ENCODE measurements at regions not wholly inside any gene's neighbourhood (a gene's known extent, or its start where the extent isn't known, plus 50 kb on each side); places are given as distances from the start of the nearest gene placed in this dataset.

DNA sequence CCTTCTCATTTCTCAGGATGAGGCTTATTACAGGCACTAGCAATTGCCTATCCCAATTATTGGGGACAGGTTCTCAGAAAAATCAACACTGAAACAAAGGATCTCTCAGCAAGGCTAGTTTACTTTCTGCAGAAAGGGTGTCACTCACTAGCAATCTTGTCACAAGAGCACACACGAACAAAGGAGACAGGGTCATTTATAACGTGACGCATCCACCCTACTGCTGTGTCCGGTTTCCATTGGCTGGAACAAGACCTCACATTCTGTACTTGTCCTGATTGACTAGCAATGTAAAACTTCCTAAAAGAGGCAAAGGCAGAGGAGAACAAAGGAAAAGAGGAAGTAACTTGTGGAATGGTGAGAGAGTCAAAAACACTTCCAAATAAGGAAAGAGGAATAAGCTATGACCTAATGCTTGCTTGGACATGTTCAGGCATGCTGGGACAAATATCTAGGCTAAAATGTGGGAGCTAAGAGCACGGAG, 160.2 kb upstream of the STXBP5 start:
- WGBS, 4 donors = 92 to 94% (median 93%) methylated on average over 5 of the region's 5 CpGs
- H3K27me3 ChIP-seq = no peaks in the 10 kb centered on the region
- intact Hi-C loops (cut with DNase I) = no loop called here
- H3K36me3 ChIP-seq (replicated peaks in 1 of 2) = no peaks in the 10 kb centered on the region
- no peaks in the 10 kb centered on the region for H3K4me1 ChIP-seq (replicated peaks in 1 of 2)
- H3K27ac ChIP-seq = no peak overlapping the region
- no peak for DNase-seq
- TF ChIP-seq POLR2A (IDR thresholded peaks at IDR 0.05) = no peak
- TF ChIP-seq CTCF (IDR thresholded peaks at IDR 0.05) = no peak
- H3K9me3 ChIP-seq (replicated peaks in 1 of 3) = no peaks in the 10 kb centered on the region
- no peak overlapping the region for H3K4me3 ChIP-seq

DNA sequence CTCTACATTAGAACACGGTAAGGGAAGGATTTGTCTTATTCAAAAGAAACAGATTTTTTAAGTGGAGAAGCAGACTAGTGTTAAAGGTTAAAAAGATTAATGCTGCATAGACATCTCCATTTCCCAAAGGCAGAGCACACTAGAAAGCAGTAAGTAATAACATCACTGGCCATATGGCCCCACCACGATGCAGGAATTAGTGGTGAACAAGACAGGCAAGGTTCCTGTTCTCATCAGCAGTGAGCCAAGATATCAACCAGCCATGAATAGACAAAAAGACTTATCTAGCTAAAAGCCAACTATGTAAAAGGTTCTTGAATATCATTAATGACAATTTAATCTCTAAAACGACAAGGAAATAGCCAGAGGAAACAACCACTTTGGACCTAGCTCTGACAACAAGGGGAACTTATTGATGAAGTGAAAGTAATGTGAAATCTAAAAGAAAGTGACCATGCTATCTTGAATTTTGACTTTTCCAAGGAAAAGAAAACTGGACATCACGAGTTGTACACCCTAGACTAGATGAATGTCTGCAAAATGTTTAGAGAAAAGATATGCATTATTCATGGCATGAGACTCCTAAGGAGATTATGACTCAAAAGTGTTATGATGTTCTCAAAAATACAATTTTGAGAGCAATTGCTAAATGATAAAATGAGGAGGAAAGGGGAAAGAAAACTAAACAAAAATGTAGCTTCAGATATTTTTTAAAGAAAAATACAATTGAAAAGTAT, 157.9 kb upstream of the STXBP5 start:
- Histone ChIP-seq H3K9me3 (replicated peaks in 1 of 3) (no peaks in the 10 kb centered on the region), H3K4me1 (replicated peaks in 1 of 2) (no peaks in the 10 kb centered on the region), H3K27ac (no peak overlapping the region), H3K27me3 (no peaks in the 10 kb centered on the region), H3K4me3 (no peak overlapping the region), H3K36me3 (replicated peaks in 1 of 2) (no peaks in the 10 kb centered on the region)
- TF ChIP-seq CTCF (IDR thresholded peaks at IDR 0.05) = no peak
- no peak for TF ChIP-seq POLR2A (IDR thresholded peaks at IDR 0.05)
- DNase-seq = no peak
- WGBS, 4 donors = 41 to 57% (median 53%) methylated on average over 4 of the region's 4 CpGs
- intact Hi-C loops (cut with DNase I) = no loop called here

DNA sequence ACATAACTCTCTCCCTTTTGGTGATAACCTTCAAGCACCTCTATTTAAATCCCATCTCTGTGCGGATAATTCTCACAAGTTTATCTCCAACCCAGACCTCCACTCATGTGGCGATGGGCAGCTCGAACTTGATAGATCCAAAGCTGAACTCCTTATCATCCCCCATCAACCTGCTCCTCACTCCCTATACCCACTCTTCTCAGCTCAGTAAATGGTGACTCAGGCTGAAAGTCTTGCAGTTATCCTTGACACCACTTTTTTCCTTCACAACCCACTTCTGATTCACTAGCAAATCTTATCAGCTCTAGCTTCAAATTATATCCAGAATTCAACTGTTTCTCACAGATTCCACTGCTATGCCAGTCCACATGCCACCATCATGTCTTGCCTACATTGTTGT, 155.3 kb upstream of the STXBP5 start:
- WGBS, 4 donors = 83 to 91% (median 86%) methylated on average over 3 of the region's 3 CpGs
- no peak overlapping the region for H3K27ac ChIP-seq

More for the DNA sequence above, 155.3 kb upstream of the STXBP5 start:
- H3K4me3 ChIP-seq = no peak overlapping the region
- no peaks in the 10 kb centered on the region for H3K36me3 ChIP-seq (replicated peaks in 1 of 2)
- intact Hi-C loops (cut with DNase I) = no loop called here
- peak in 2 of 7 donors; percentile 7 to 8 for DNase-seq
- H3K27me3 ChIP-seq = no peaks in the 10 kb centered on the region
- TF ChIP-seq CTCF (IDR thresholded peaks at IDR 0.05) = no peak
- TF ChIP-seq POLR2A (IDR thresholded peaks at IDR 0.05) = no peak
- H3K9me3 ChIP-seq (replicated peaks in 1 of 3) = no peaks in the 10 kb centered on the region
- H3K4me1 ChIP-seq (replicated peaks in 1 of 2) = no peaks in the 10 kb centered on the region
